Mesenchymal stem cell (in vitro differentiated cells and primary cell): ENCODE measurements at regions not wholly inside any gene's neighbourhood (a gene's known extent, or its start where the extent isn't known, plus 50 kb on each side); places are given as distances from the start of the nearest gene placed in this dataset.

Experiments
- DNase-seq: peaks from one replicate; pipeline ENCODE4 v3.0.0-alpha.2; 2013
- H2AFZ ChIP-seq: one replicate; pipeline ENCODE4 v1.6.1; 2013; ENCODE audit warnings: low read depth, mild to moderate bottlenecking, control low read depth, inconsistent platforms, low read length, moderate library complexity
- H2AK5ac ChIP-seq: 2 replicates; pipeline ENCODE4 v1.6.1; 2013; ENCODE audit warnings: low read length, moderate library complexity, mild to moderate bottlenecking, inconsistent platforms; ENCODE audit not compliant: severe bottlenecking
- H2BK120ac ChIP-seq: one replicate; pipeline ENCODE4 v1.6.1; 2013; ENCODE audit warnings: low read depth, mild to moderate bottlenecking, inconsistent platforms, low read length, moderate library complexity
- H2BK12ac ChIP-seq, 2 experiments: one replicate each; pipeline ENCODE4 v1.6.1; 2013; ENCODE audit warnings: inconsistent platforms in 2 of 2, low read length in 2 of 2, mild to moderate bottlenecking in 2 of 2, moderate library complexity in 2 of 2, control low read depth in 1 of 2
- H2BK15ac ChIP-seq: one replicate; pipeline ENCODE4 v1.6.1; 2013; ENCODE audit warnings: mild to moderate bottlenecking, low read depth, inconsistent platforms; ENCODE audit not compliant: poor library complexity, severe bottlenecking
- H2BK5ac ChIP-seq: 2 replicates; pipeline ENCODE4 v1.6.1; 2013; ENCODE audit warnings: low read depth, mild to moderate bottlenecking, low read length, control low read depth, inconsistent platforms; ENCODE audit not compliant: poor library complexity, severe bottlenecking
- H3K14ac ChIP-seq, 2 experiments: one replicate each; pipeline ENCODE4 v1.6.1; 2013; ENCODE audit warnings: inconsistent platforms in 2 of 2, low read length in 2 of 2, control low read depth in 1 of 2, mild to moderate bottlenecking in 1 of 2, moderate library complexity in 1 of 2
- H3K18ac ChIP-seq, 2 experiments: one replicate each; pipeline ENCODE4 v1.6.1; 2013; ENCODE audit warnings: inconsistent platforms in 2 of 2, low read length in 2 of 2, control low read depth in 1 of 2, low read depth in 1 of 2, mild to moderate bottlenecking in 1 of 2
- H3K23ac ChIP-seq, 2 experiments: one replicate each; pipeline ENCODE4 v1.6.1; 2013; ENCODE audit warnings: inconsistent platforms in 2 of 2, low read length in 2 of 2, mild to moderate bottlenecking in 2 of 2, moderate library complexity in 2 of 2, control low read depth in 1 of 2
- H3K27ac ChIP-seq: 2 replicates; pipeline ENCODE4 v1.5.1; 2013; ENCODE audit warnings: mild to moderate bottlenecking, moderate library complexity, low read length, control low read depth, inconsistent platforms; ENCODE audit not compliant: poor library complexity, severe bottlenecking
- H3K27me3 ChIP-seq, 2 experiments: 2 replicates each; pipeline versions ENCODE4 v1.6.1 to v1.7.0; 2013; ENCODE audit warnings: low read length in 2 of 2, mild to moderate bottlenecking in 2 of 2, moderate library complexity in 2 of 2, control low read depth in 1 of 2, inconsistent platforms in 1 of 2; ENCODE audit not compliant: control insufficient read depth in 1 of 2, insufficient read depth in 1 of 2
- H3K36me3 ChIP-seq, 2 experiments: 2 replicates each; pipeline versions ENCODE4 v1.6.1 to v1.7.0; 2013; ENCODE audit warnings: low read length in 2 of 2, control low read depth in 1 of 2, inconsistent platforms in 1 of 2, low read depth in 1 of 2, mild to moderate bottlenecking in 1 of 2; ENCODE audit not compliant: insufficient read depth in 2 of 2, control insufficient read depth in 1 of 2
- H3K4ac ChIP-seq, 2 experiments: one replicate each; pipeline ENCODE4 v1.6.1; 2013; ENCODE audit warnings: inconsistent platforms in 2 of 2, low read length in 2 of 2, mild to moderate bottlenecking in 2 of 2, moderate library complexity in 2 of 2, control low read depth in 1 of 2, low read depth in 1 of 2
- H3K4me1 ChIP-seq: 2 replicates; pipeline ENCODE4 v1.6.1; 2013; ENCODE audit warnings: low read depth, low read length, control low read depth; ENCODE audit not compliant: control insufficient read depth, insufficient read depth
- H3K4me2 ChIP-seq: 2 replicates; pipeline ENCODE4 v1.6.1; 2013; ENCODE audit warnings: low read length, mild to moderate bottlenecking, inconsistent platforms; ENCODE audit not compliant: poor library complexity, severe bottlenecking
- H3K4me3 ChIP-seq, 2 experiments: 2 replicates each; pipeline versions ENCODE4 v1.5.1 to v1.7.0; 2013; ENCODE audit warnings: low read length in 2 of 2, mild to moderate bottlenecking in 2 of 2, control low read depth in 1 of 2, low read depth in 1 of 2; ENCODE audit not compliant: insufficient read depth in 1 of 2
- H3K79me1 ChIP-seq: replicated peaks from 2 replicates; pipeline ENCODE4 v1.6.1; 2013; ENCODE audit warnings: mild to moderate bottlenecking, control low read depth, low read length, inconsistent platforms; ENCODE audit not compliant: poor library complexity, severe bottlenecking
- H3K9ac ChIP-seq: 2 replicates; pipeline ENCODE4 v1.7.0; 2013; ENCODE audit warnings: mild to moderate bottlenecking, low read length, moderate library complexity
- H3K9me3 ChIP-seq: 2 replicates; pipeline ENCODE4 v1.7.0; 2013; ENCODE audit warnings: mild to moderate bottlenecking, low read length; ENCODE audit not compliant: control insufficient read depth
- H4K8ac ChIP-seq: one replicate; pipeline ENCODE4 v1.6.1; 2013; ENCODE audit warnings: inconsistent platforms, mild to moderate bottlenecking, low read length, moderate library complexity
- H4K91ac ChIP-seq: one replicate; pipeline ENCODE4 v1.6.1; 2013; ENCODE audit warnings: mild to moderate bottlenecking, low read length, inconsistent platforms
- WGBS: methylation state at CpG from one replicate; pipeline ENCODE4 v1.1.7; 2013; ENCODE audit warnings: mixed read lengths; 5-methylcytosine and 5-hydroxymethylcytosine counted together

DNA sequence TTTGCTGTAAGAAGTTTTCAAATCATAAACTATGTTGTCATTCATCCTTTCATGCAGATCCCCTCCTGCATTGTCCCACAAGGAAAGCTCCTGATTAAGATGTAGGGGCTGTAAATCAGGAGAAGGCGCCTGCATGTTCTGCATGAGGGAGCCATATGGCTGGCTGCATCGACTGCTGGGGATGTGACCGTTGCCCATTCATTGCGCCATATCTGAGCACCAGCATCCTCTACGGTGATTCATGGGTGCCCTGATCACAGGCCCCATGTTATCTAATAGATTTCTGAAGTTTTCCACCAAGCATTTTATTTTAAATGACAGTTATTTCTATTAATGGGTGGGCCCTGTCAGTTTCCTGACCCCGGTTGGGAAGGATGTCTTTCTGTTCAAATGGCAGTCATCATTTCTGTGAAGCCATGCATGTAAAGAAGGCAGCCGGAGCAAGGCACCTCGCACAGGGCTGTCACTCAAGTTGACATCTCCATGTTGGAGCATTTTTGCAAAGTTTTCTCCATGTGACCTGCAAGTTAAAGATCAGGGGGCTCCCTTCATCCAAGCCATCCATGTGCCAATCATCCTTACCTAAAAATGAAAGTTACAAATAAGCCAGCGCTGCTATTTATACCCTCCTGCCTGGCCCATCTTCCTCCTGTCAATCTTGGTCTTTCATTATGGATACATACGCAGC, 128.8 kb downstream of the TEX36 start:
- H3K36me3 ChIP-seq = no peaks in the 10 kb centered on the region
- H3K18ac ChIP-seq = no peak overlapping the region
- H2BK5ac ChIP-seq = no peak overlapping the region
- H3K9ac ChIP-seq = no peak overlapping the region
- no peak overlapping the region for H2BK15ac ChIP-seq
- no peaks in the 10 kb centered on the region for H3K79me1 ChIP-seq
- no peak overlapping the region for H3K4ac ChIP-seq
- no peak overlapping the region for H3K27ac ChIP-seq
- H3K4me1 ChIP-seq = no peaks in the 10 kb centered on the region
- no peak overlapping the region for H3K14ac ChIP-seq
- H2AFZ ChIP-seq = no peak overlapping the region
- peaks cover 18% of the 10 kb centered on the region for H3K9me3 ChIP-seq
- H2AK5ac ChIP-seq = no peak overlapping the region
- H3K27me3 ChIP-seq = peaks cover 0 to 63% of the 10 kb centered on the region in 2 experiments
- no peak for DNase-seq
- no peak overlapping the region for H3K4me2 ChIP-seq
- no peak overlapping the region for H2BK12ac ChIP-seq
- 84% methylated on average over 9 of the region's 10 CpGs for WGBS
- no peak overlapping the region for H4K8ac ChIP-seq
- H3K4me3 ChIP-seq = no peak overlapping the region
- no peak overlapping the region for H2BK120ac ChIP-seq
- no peak overlapping the region for H4K91ac ChIP-seq
- no peak overlapping the region for H3K23ac ChIP-seq

DNA sequence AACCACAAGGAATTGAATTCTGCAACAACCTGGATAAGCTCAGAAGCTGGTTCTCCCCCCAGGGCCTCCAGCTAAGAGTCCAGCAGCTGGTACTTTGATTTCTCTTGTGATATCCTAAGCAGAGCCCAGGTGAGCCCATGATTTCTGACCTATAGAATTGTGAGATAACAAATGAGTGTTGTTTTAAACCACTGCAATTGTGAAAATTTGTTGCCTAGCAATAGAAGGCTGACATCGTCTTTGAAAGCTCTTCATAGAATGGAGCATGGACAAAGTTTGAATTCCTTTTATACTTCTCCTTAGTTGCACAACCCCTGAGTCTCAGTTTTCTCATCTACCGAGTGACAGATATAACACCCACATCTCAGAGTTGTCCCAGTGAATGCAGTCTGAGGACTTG, 129.9 kb downstream of the TEX36 start:
- Histone ChIP-seq H2BK15ac (no peak overlapping the region), H3K79me1 (no peaks in the 10 kb centered on the region), H2BK120ac (no peak overlapping the region), H3K23ac (no peak overlapping the region), H3K36me3 (no peaks in the 10 kb centered on the region), H3K14ac (no peak overlapping the region), H2BK12ac (no peak overlapping the region), H2AK5ac (no peak overlapping the region), H3K4me3 (no peak overlapping the region), H3K4me2 (no peak overlapping the region), H3K27me3 (peaks cover 0 to 61% of the 10 kb centered on the region in 2 experiments), H3K4ac (no peak overlapping the region), H3K18ac (no peak overlapping the region), H3K9ac (no peak overlapping the region), H3K4me1 (no peaks in the 10 kb centered on the region), H2AFZ (no peak overlapping the region), H3K27ac (no peak overlapping the region), H4K8ac (no peak overlapping the region), H2BK5ac (no peak overlapping the region), H3K9me3 (peaks cover 26% of the 10 kb centered on the region), H4K91ac (no peak overlapping the region)
- 87% methylated on average over 2 of the region's 2 CpGs for WGBS
- no peak for DNase-seq

GRCh38 chr10:125551247-125551646, 131.7 kb downstream of the TEX36 start:
- no peak overlapping the region for H2BK12ac ChIP-seq
- H3K9ac ChIP-seq = no peak overlapping the region
- no peak overlapping the region for H2BK5ac ChIP-seq
- H2AK5ac ChIP-seq = no peak overlapping the region
- H3K4me2 ChIP-seq = no peak overlapping the region
- H4K8ac ChIP-seq = no peak overlapping the region
- no peak overlapping the region for H2AFZ ChIP-seq
- peaks cover 26% of the 10 kb centered on the region for H3K9me3 ChIP-seq
- no peak overlapping the region for H3K23ac ChIP-seq
- no peaks in the 10 kb centered on the region for H3K4me1 ChIP-seq
- no peak overlapping the region for H3K14ac ChIP-seq
- H3K4ac ChIP-seq = no peak overlapping the region
- H3K79me1 ChIP-seq = no peaks in the 10 kb centered on the region
- no peak overlapping the region for H2BK15ac ChIP-seq
- H3K36me3 ChIP-seq = no peaks in the 10 kb centered on the region
- H3K27me3 ChIP-seq = peaks cover 0 to 54% of the 10 kb centered on the region in 2 experiments
- no peak overlapping the region for H2BK120ac ChIP-seq
- no peak overlapping the region for H3K4me3 ChIP-seq
- no peak overlapping the region for H3K18ac ChIP-seq
- no peak overlapping the region for H4K91ac ChIP-seq
- WGBS = 87% methylated on average over 3 of the region's 4 CpGs
- H3K27ac ChIP-seq = no peak overlapping the region
- DNase-seq = no peak

DNA sequence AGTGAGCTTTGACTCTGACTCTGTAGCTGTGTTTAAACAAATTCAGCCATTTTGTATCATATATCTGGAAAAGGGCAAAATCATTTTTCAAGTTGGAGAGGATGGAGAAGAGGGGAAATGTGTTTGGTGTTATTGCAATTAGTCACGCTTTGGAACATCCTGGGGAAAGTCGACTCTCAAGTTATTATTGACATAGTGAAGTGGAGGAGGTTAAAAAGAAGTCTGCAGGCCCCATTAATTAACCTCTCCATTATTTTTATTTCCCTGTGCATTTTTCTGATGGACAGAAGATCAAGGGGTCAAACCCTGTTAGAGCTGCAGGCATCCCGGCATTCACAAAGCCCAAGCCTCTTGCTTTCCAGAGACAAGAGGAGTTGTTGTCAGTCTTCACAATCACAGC, 132.6 kb downstream of the TEX36 start:
- H2AK5ac ChIP-seq = no peak overlapping the region
- H2AFZ ChIP-seq = no peak overlapping the region
- no peaks in the 10 kb centered on the region for H3K79me1 ChIP-seq
- no peak overlapping the region for H2BK12ac ChIP-seq
- H3K4me1 ChIP-seq = no peaks in the 10 kb centered on the region
- no peak overlapping the region for H2BK15ac ChIP-seq
- H3K23ac ChIP-seq = no peak overlapping the region
- H3K9me3 ChIP-seq = peaks cover 26% of the 10 kb centered on the region
- H3K18ac ChIP-seq = no peak overlapping the region
- H4K91ac ChIP-seq = no peak overlapping the region
- no peak overlapping the region for H2BK5ac ChIP-seq
- no peak overlapping the region for H3K14ac ChIP-seq
- H3K27me3 ChIP-seq = peaks cover 0 to 54% of the 10 kb centered on the region in 2 experiments
- no peak for DNase-seq
- no peaks in the 10 kb centered on the region for H3K36me3 ChIP-seq
- H3K4me2 ChIP-seq = no peak overlapping the region
- H3K4ac ChIP-seq = no peak overlapping the region
- 75% methylated on average over 3 of the region's 3 CpGs for WGBS
- H3K27ac ChIP-seq = no peak overlapping the region
- no peak overlapping the region for H3K4me3 ChIP-seq
- no peak overlapping the region for H4K8ac ChIP-seq
- H3K9ac ChIP-seq = no peak overlapping the region
- H2BK120ac ChIP-seq = no peak overlapping the region
